HEK293 (cell line): ENCODE measurements at regions not wholly inside any gene's neighbourhood (a gene's known extent, or its start where the extent isn't known, plus 50 kb on each side); places are given as distances from the start of the nearest gene placed in this dataset.

Experiments
- CTCF ChIA-PET: fragments of 350-600 bp; formaldehyde crosslinking; extraction: SDS; loops from one replicate; lab custom pipeline; 2021; ENCODE audit warnings: antibody characterized with exemption; lab: Yijun Ruan, JAX
- POLR2A ChIA-PET: fragments of 300-600 bp; formaldehyde crosslinking; extraction: SDS; loops from one replicate; lab custom pipeline; 2020; ENCODE audit warnings: antibody characterized with exemption, inconsistent platforms; lab: Yijun Ruan, JAX
- H3K27ac ChIP-seq: fragments of 200-500 bp; sonication (Bioruptor generic); 2 replicates; pipeline ENCODE4 v1.5.1; 2014; ENCODE audit warnings: low read depth, low read length, control low read depth, inconsistent platforms; ENCODE audit errors: extremely low read depth
- H3K36me3 ChIP-seq, 2 experiments: fragments of 200-500 bp in 1 of 2; sonication (Bioruptor generic) in 1 of 2; 1 replicate in 1 of 2; 2 replicates in 1 of 2; pipeline ENCODE4 v1.5.1; 2014 to 2017; ENCODE audit warnings: inconsistent platforms in 2 of 2, low read length in 2 of 2; ENCODE audit not compliant: control insufficient read depth in 2 of 2, insufficient read depth in 1 of 2
- H3K4me1 ChIP-seq: fragments of 200-500 bp; sonication (Bioruptor generic); 2 replicates; pipeline ENCODE4 v1.5.1; 2014; ENCODE audit warnings: mild to moderate bottlenecking, low read length, inconsistent platforms; ENCODE audit not compliant: control insufficient read depth, insufficient read depth
- H3K4me3 ChIP-seq: 2 replicates; pipeline ENCODE4 v1.5.1; 2011; ENCODE audit warnings: low read depth, mild to moderate bottlenecking, control low read depth, low read length, moderate library complexity
- H3K9me3 ChIP-seq: fragments of 200-500 bp; sonication (Bioruptor generic); 2 replicates; pipeline ENCODE4 v1.5.1; 2014; ENCODE audit warnings: low read depth, low read length, inconsistent platforms; ENCODE audit not compliant: control insufficient read depth, insufficient read depth
- AEBP2 ChIP-seq: fragments of 450-650 bp; formaldehyde crosslinking; IDR thresholded peaks from 2 replicates; pipeline ENCODE4 v1.5.1; 2016; ENCODE audit warnings: missing biosample characterization, missing genetic modification characterization, borderline replicate concordance
- ELK4 ChIP-seq: IDR thresholded peaks from 2 replicates; pipeline ENCODE4 v1.6.1; 2011; ENCODE audit warnings: mild to moderate bottlenecking, low read depth, low read length, borderline replicate concordance
- KLF9 ChIP-seq: fragments of 450-650 bp; formaldehyde crosslinking; IDR thresholded peaks from 2 replicates; pipeline ENCODE4 v1.5.1; 2016; ENCODE audit warnings: missing biosample characterization, missing genetic modification characterization, low read depth
- MZF1 ChIP-seq: fragments of 450-650 bp; formaldehyde crosslinking; IDR thresholded peaks from 2 replicates; pipeline ENCODE4 v1.5.1; 2017; ENCODE audit warnings: missing biosample characterization, missing genetic modification characterization, borderline replicate concordance
- OVOL3 ChIP-seq: fragments of 450-650 bp; formaldehyde crosslinking; IDR thresholded peaks from 2 replicates; pipeline ENCODE4 v1.5.1; 2016; ENCODE audit warnings: missing biosample characterization, missing genetic modification characterization
- ZBTB6 ChIP-seq: fragments of 450-650 bp; formaldehyde crosslinking; IDR thresholded peaks from 2 replicates; pipeline ENCODE4 v1.5.1; 2017; ENCODE audit warnings: missing biosample characterization, missing genetic modification characterization
- ZBTB7A ChIP-seq: fragments of 450-650 bp; formaldehyde crosslinking; IDR thresholded peaks from 2 replicates; pipeline ENCODE4 v1.5.1; 2016; ENCODE audit warnings: low read depth, missing biosample characterization, missing genetic modification characterization
- ZNF112 ChIP-seq: fragments of 450-650 bp; formaldehyde crosslinking; IDR thresholded peaks from 2 replicates; pipeline ENCODE4 v1.5.0; 2017; ENCODE audit warnings: missing biosample characterization, missing genetic modification characterization
- ZNF121 ChIP-seq: fragments of 450-650 bp; formaldehyde crosslinking; IDR thresholded peaks from 2 replicates; pipeline ENCODE4 v1.5.1; 2016; ENCODE audit warnings: missing biosample characterization, missing genetic modification characterization
- ZNF214 ChIP-seq: fragments of 450-650 bp; formaldehyde crosslinking; IDR thresholded peaks from 2 replicates; pipeline ENCODE4 v1.5.1; 2017; ENCODE audit warnings: missing biosample characterization, mild to moderate bottlenecking, missing genetic modification characterization, borderline replicate concordance
- ZNF311 ChIP-seq: fragments of 450-650 bp; formaldehyde crosslinking; IDR thresholded peaks from 2 replicates; pipeline ENCODE4 v1.5.1; 2017; ENCODE audit warnings: missing biosample characterization, missing genetic modification characterization, borderline replicate concordance
- ZNF391 ChIP-seq: fragments of 450-650 bp; formaldehyde crosslinking; IDR thresholded peaks from 2 replicates; pipeline ENCODE4 v1.5.1; 2016; ENCODE audit warnings: low read depth, missing biosample characterization, missing genetic modification characterization, borderline replicate concordance
- ZNF416 ChIP-seq: fragments of 450-650 bp; formaldehyde crosslinking; IDR thresholded peaks from 2 replicates; pipeline ENCODE4 v1.5.1; 2016; ENCODE audit warnings: missing biosample characterization, missing genetic modification characterization
- ZNF521 ChIP-seq: fragments of 450-650 bp; formaldehyde crosslinking; IDR thresholded peaks from 2 replicates; pipeline ENCODE4 v1.5.1; 2017; ENCODE audit warnings: missing biosample characterization, mild to moderate bottlenecking, missing genetic modification characterization
- ZNF549 ChIP-seq: fragments of 450-650 bp; IDR thresholded peaks from 2 replicates; pipeline ENCODE4 v1.5.1; 2018; ENCODE audit warnings: missing biosample characterization, missing genetic modification characterization, mild to moderate bottlenecking, inconsistent platforms, moderate library complexity
- ZNF600 ChIP-seq: fragments of 450-650 bp; formaldehyde crosslinking; IDR thresholded peaks from 2 replicates; pipeline ENCODE4 v1.5.1; 2016; ENCODE audit warnings: missing biosample characterization, missing genetic modification characterization
- ZNF610 ChIP-seq: fragments of 450-650 bp; formaldehyde crosslinking; IDR thresholded peaks from 2 replicates; pipeline ENCODE4 v1.5.1; 2016; ENCODE audit warnings: missing biosample characterization, missing genetic modification characterization, borderline replicate concordance
- ZNF629 ChIP-seq: fragments of 450-650 bp; formaldehyde crosslinking; IDR thresholded peaks from 2 replicates; pipeline ENCODE4 v1.5.1; 2017; ENCODE audit warnings: missing biosample characterization, missing genetic modification characterization
- ZNF677 ChIP-seq: fragments of 450-650 bp; IDR thresholded peaks from 2 replicates; pipeline ENCODE4 v1.5.0; 2018; ENCODE audit warnings: missing biosample characterization, mild to moderate bottlenecking, missing genetic modification characterization, moderate library complexity
- ZNF776 ChIP-seq: fragments of 450-650 bp; formaldehyde crosslinking; IDR thresholded peaks from 2 replicates; pipeline ENCODE4 v1.5.0; 2017; ENCODE audit warnings: missing biosample characterization, missing genetic modification characterization, borderline replicate concordance
- ZXDB ChIP-seq: fragments of 450-650 bp; formaldehyde crosslinking; IDR thresholded peaks from 2 replicates; pipeline ENCODE4 v1.5.1; 2016; ENCODE audit warnings: missing biosample characterization, missing genetic modification characterization
- TF ChIP-seq, protein P1 (sequence below): fragments of 450-650 bp; formaldehyde crosslinking; IDR thresholded peaks from 2 replicates; pipeline ENCODE4 v1.5.1; 2016; ENCODE audit warnings: missing biosample characterization, missing genetic modification characterization, borderline replicate concordance

DNA sequence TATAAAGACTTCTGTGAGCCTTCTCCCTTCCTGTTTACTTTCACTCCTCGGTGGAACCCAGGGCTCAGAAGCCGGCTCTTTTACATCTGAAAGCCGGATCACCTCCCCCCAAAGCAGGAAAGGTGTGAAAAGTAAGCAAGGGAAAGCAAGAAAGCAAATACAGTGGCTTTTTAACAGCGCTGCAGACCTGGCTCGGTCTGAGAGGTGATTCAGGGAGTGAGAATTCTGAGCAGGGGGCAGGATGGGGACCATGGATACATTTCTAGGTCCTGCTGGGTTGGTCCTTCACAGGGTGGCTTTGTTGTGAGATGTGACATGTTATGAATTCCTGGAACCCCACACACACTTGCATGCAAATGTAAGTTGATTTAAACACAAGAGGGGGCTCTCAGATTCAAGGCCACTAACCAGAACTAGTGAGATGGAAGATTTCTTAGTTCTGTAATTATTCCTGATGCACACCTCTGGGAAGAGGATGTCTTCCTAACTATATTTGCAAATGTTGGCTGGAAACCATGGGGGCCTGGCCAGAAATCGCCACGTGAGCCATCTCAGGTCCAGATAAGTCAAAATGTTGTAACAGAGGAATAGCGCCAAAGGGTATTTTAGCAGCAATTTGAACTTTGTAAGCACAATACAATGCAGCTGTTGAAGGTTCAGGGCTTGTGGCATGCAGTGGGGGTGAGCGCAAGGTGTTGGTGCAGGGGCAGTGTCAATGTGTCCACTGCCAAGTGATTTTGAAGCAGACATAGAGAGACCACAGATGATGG, 670.1 kb upstream of the LCORL start:
- H3K4me1 ChIP-seq: no peaks in the 10 kb centered on the region
- CTCF ChIA-PET: interaction anchor here (0.6 kb wide), 1 partner anchor 104 kb away, joined by 3 read pairs; no protein-coding TSS in a partner anchor
- TF ChIP-seq ZBTB6 (tag by site-specific recombination) (no peak), ZNF776 (no peak), ZNF521 (tag by site-specific recombination) (no peak), ZNF311 (tag by site-specific recombination) (no peak), ZNF214 (no peak), ZXDB (tag by site-specific recombination) (no peak)
- no peaks in the 10 kb centered on the region for H3K36me3 ChIP-seq
- no peaks in the 10 kb centered on the region for H3K9me3 ChIP-seq
- POLR2A ChIA-PET: no interaction called here
- no peak overlapping the region for H3K4me3 ChIP-seq
- no peak overlapping the region for H3K27ac ChIP-seq

DNA sequence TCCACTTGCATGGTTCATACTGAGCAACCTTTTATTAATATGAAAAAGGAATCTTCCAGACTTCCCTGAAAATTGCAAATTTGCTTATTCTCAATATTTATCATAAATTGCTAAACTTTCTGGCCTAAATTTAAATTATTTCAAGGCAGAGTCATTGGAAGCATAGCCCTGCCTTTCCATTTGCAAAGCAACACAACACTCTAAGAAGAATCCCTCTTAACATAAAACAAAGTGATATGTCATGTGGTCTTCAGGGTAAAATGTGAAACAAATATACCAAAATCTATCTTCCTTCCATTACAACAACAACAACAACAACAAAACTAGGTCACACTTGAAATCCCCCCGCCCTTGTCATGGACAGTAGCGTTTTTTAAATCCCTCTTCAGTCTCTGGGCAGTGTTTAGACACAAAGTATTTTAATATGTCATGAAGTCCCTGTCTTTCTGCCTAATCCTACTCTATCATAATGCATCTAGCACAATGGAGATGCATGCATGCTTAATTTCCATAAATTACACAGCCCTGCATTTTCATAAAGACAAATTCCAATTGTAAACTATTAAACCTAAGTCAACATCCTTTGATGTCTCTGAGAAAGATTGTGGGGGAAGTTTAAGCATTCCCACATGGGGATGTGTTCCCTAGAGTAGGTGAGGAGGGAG, 668.9 kb upstream of the LCORL start:
- TF ChIP-seq ZNF112 (tag by site-specific recombination) (no peak), ZNF677 (no peak), ELK4 (no peak), AEBP2 (tag by site-specific recombination) (no peak), ZNF600 (tag by site-specific recombination) (no peak), ZNF391 (tag by site-specific recombination) (no peak), KLF9 (tag by site-specific recombination) (no peak), ZNF416 (no peak), ZNF610 (tag by site-specific recombination) (no peak), ZNF629 (tag by site-specific recombination) (no peak), ZNF549 (no peak), ZNF121 (tag by site-specific recombination) (no peak), ZBTB7A (no peak), OVOL3 (tag by site-specific recombination) (no peak), MZF1 (tag by site-specific recombination) (no peak)
- TF ChIP-seq, protein P1, sequence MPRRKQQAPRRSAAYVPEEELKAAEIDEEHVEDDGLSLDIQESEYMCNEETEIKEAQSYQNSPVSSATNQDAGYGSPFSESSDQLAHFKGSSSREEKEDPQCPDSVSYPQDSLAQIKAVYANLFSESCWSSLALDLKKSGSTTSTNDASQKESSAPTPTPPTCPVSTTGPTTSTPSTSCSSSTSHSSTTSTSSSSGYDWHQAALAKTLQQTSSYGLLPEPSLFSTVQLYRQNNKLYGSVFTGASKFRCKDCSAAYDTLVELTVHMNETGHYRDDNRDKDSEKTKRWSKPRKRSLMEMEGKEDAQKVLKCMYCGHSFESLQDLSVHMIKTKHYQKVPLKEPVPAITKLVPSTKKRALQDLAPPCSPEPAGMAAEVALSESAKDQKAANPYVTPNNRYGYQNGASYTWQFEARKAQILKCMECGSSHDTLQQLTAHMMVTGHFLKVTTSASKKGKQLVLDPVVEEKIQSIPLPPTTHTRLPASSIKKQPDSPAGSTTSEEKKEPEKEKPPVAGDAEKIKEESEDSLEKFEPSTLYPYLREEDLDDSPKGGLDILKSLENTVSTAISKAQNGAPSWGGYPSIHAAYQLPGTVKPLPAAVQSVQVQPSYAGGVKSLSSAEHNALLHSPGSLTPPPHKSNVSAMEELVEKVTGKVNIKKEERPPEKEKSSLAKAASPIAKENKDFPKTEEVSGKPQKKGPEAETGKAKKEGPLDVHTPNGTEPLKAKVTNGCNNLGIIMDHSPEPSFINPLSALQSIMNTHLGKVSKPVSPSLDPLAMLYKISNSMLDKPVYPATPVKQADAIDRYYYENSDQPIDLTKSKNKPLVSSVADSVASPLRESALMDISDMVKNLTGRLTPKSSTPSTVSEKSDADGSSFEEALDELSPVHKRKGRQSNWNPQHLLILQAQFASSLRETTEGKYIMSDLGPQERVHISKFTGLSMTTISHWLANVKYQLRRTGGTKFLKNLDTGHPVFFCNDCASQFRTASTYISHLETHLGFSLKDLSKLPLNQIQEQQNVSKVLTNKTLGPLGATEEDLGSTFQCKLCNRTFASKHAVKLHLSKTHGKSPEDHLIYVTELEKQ (tag by site-specific recombination): no peak
- no peaks in the 10 kb centered on the region for H3K9me3 ChIP-seq
- no peak overlapping the region for H3K4me3 ChIP-seq
- no peaks in the 10 kb centered on the region for H3K4me1 ChIP-seq
- CTCF ChIA-PET: interaction anchor here (0.6 to 1.0 kb wide), 3 partner anchors 40 to 1558 kb away, joined by 3 to 6 read pairs (median 3); no protein-coding TSS in a partner anchor
- POLR2A ChIA-PET: no interaction called here
- no peak overlapping the region for H3K27ac ChIP-seq
- no peaks in the 10 kb centered on the region for H3K36me3 ChIP-seq
